Stimulated activated CD4-positive, alpha-beta T cell treated with anti-CD3 and anti-CD28 coated beads, Interleukin-4, amount 100 ng/mL, for 48 hours (primary cell): ENCODE measurements at regions not wholly inside any gene's neighbourhood (a gene's known extent, or its start where the extent isn't known, plus 50 kb on each side); places are given as distances from the start of the nearest gene placed in this dataset.

Experiments used
- DNase-seq, 2 donors: peaks; one replicate each; pipeline ENCODE4 v3.0.0-alpha.2; 2020; ENCODE audit warnings: low read depth in 2 of 2

- DNase-seq: no peak
These were observed 304.5 kb downstream of the OTOL1 start for GRCh38 chr3:161800985-161801559.

GRCh38 chr3:161818106-161818505 is 321.5 kb downstream of the OTOL1 start:
- no peak for DNase-seq

- DNase-seq: no peak
These were observed 325.0 kb downstream of the OTOL1 start for GRCh38 chr3:161821591-161821990.

GRCh38 chr3:161822291-161822690 is 325.7 kb downstream of the OTOL1 start:
- DNase-seq: no peak

- DNase-seq: no peak
These were observed 327.3 kb downstream of the OTOL1 start for GRCh38 chr3:161823910-161824309.

GRCh38 chr3:161838021-161838420 is 341.4 kb downstream of the OTOL1 start:
- no peak for DNase-seq

GRCh38 chr3:161848376-161848775 is 351.8 kb downstream of the OTOL1 start:
- no peak for DNase-seq

GRCh38 chr3:161851941-161852566 is 355.4 kb downstream of the OTOL1 start:
- peak; percentile 3 to 24 for DNase-seq

GRCh38 chr3:161852744-161853143 is 356.1 kb downstream of the OTOL1 start:
- no peak for DNase-seq

- DNase-seq: peak in 1 of 2 donors; percentile 2
These were observed 357.7 kb downstream of the OTOL1 start for GRCh38 chr3:161854232-161854771.

GRCh38 chr3:161859057-161859456 is 362.4 kb downstream of the OTOL1 start:
- no peak for DNase-seq

- no peak for DNase-seq
These were observed 363.4 kb downstream of the OTOL1 start for GRCh38 chr3:161859865-161860450.

GRCh38 chr3:161863775-161864174 is 367.2 kb downstream of the OTOL1 start:
- DNase-seq: no peak

GRCh38 chr3:161866176-161866575 is 369.6 kb downstream of the OTOL1 start:
- no peak for DNase-seq

GRCh38 chr3:161875483-161875882 is 378.9 kb downstream of the OTOL1 start:
- no peak for DNase-seq

- DNase-seq: no peak
These were observed 382.9 kb downstream of the OTOL1 start for GRCh38 chr3:161879470-161879869.

- no peak for DNase-seq
These were observed 388.2 kb downstream of the OTOL1 start for GRCh38 chr3:161884830-161885229.

GRCh38 chr3:161890147-161890625 is 393.6 kb downstream of the OTOL1 start:
- DNase-seq: no peak

GRCh38 chr3:161893972-161894371 is 397.4 kb downstream of the OTOL1 start:
- DNase-seq: no peak

- no peak for DNase-seq
These were observed 398.0 kb downstream of the OTOL1 start for GRCh38 chr3:161894657-161895056.

- DNase-seq: no peak
These were observed 409.0 kb downstream of the OTOL1 start for GRCh38 chr3:161905520-161906132.

- DNase-seq: no peak
These were observed 417.3 kb downstream of the OTOL1 start for GRCh38 chr3:161913786-161914389.
